ENCODE measurements at regions not wholly inside any gene's neighbourhood (a gene's known extent, or its start where the extent isn't known, plus 50 kb on each side); places are given as distances from the start of the nearest gene placed in this dataset.
"Not testable (repeated sequence)": the region's sequence is repeated elsewhere in the genome, so short reads cannot be mapped to it uniquely, and the experiment has no call there.

- CTCF ChIA-PET: no interaction called here
Measured at GRCh38 chr15:26061248-26061647, 198.1 kb upstream of the ATP10A start.

DNA sequence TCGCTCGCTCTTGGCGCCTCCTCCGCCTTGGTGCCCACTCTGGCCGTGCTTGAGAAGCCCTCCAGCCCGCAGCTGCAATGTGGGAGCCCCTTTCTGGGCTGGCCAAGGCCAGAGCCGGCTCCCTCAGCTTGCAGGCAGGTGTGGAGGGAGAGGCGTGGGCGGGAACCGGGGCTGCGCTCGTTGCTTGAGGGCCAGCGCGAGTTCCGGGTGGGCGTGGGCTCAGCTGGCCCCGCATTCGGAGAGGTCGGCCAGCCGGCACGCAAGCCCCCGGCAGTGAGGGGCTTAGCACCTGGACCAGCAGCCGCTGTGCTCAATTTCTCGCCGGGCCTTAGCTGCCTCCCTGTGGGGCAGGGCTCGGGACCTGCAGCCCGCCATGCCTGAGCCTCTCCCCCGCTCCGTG lies 193.6 kb upstream of the ATP10A start:
- H3K9me3 Mint-ChIP-seq (ENCODE audit: unreplicated experiment); H3K4me3 ChIP-seq (ENCODE audit: low read depth, low read length); H3K27me3 Mint-ChIP-seq (ENCODE audit: insufficient read depth, unreplicated experiment); H3K36me3 Mint-ChIP-seq (ENCODE audit: insufficient read depth, unreplicated experiment); DNase-seq; H3K36me3 ChIP-seq (ENCODE audit: control insufficient read depth, insufficient read depth, low read length); H3K4me1 ChIP-seq; H3K27ac Mint-ChIP-seq (ENCODE audit: unreplicated experiment); H3K9me3 ChIP-seq; intact Hi-C loops (cut with micrococcal nuclease; ENCODE audit: unreplicated experiment); POLR2A ChIA-PET; H3K4me3 Mint-ChIP-seq (ENCODE audit: unreplicated experiment); H3K27me3 ChIP-seq (replicated peaks; ENCODE audit: control insufficient read depth, insufficient read depth, low read length); CTCF ChIA-PET; BruUV-seq (replicated peaks); H3K4me1 Mint-ChIP-seq (ENCODE audit: low read depth, unreplicated experiment): not testable (repeated sequence)

More at GRCh38 chr15:26061248-26061647, 198.1 kb upstream of the ATP10A start:
- H3K4me3 Mint-ChIP-seq (ENCODE audit: unreplicated experiment): no peak overlapping the region
- intact Hi-C loops (cut with micrococcal nuclease; ENCODE audit: unreplicated experiment): no loop called here
- TF ChIP-seq CTCF (IDR thresholded peaks at IDR 0.05; ENCODE audit: insufficient read depth in 1 of 2, low read depth in 1 of 2, low read length in 1 of 2, severe bottlenecking in 1 of 2, unreplicated experiment in 1 of 2): no peak
- H3K36me3 Mint-ChIP-seq (ENCODE audit: insufficient read depth, unreplicated experiment): no peaks in the 10 kb centered on the region
- H3K4me1 Mint-ChIP-seq (ENCODE audit: low read depth, unreplicated experiment): no peaks in the 10 kb centered on the region
- BruUV-seq (replicated peaks): no TSS peak
- H3K4me3 ChIP-seq (ENCODE audit: low read depth, low read length): no peak overlapping the region
- no peaks in the 10 kb centered on the region for H3K27me3 Mint-ChIP-seq (ENCODE audit: insufficient read depth, unreplicated experiment)
- no peaks in the 10 kb centered on the region for H3K36me3 ChIP-seq (ENCODE audit: control insufficient read depth, insufficient read depth, low read length)
- no peaks in the 10 kb centered on the region for H3K27me3 ChIP-seq (replicated peaks; ENCODE audit: control insufficient read depth, insufficient read depth, low read length)
- H3K4me1 ChIP-seq: no peaks in the 10 kb centered on the region
- POLR2A ChIA-PET: no interaction called here
- H3K27ac Mint-ChIP-seq (ENCODE audit: unreplicated experiment): no peak overlapping the region
- no peak for DNase-seq
- H3K9me3 ChIP-seq: no peaks in the 10 kb centered on the region
- H3K9me3 Mint-ChIP-seq (ENCODE audit: unreplicated experiment): no peaks in the 10 kb centered on the region

GRCh38 chr15:26051761-26052675 lies 188.9 kb upstream of the ATP10A start:
- Histone ChIP-seq H3K4me1 (no peaks in the 10 kb centered on the region), H3K4me3 (ENCODE audit: low read depth, low read length) (no peak overlapping the region), H3K36me3 (ENCODE audit: control insufficient read depth, insufficient read depth, low read length) (no peaks in the 10 kb centered on the region), H3K27me3 (replicated peaks; ENCODE audit: control insufficient read depth, insufficient read depth, low read length) (no peaks in the 10 kb centered on the region), H3K9me3 (no peaks in the 10 kb centered on the region)
- Mint-ChIP-seq H3K4me1 (ENCODE audit: low read depth, unreplicated experiment) (no peaks in the 10 kb centered on the region), H3K27me3 (ENCODE audit: insufficient read depth, unreplicated experiment) (peaks cover 13% of the 10 kb centered on the region), H3K36me3 (ENCODE audit: insufficient read depth, unreplicated experiment) (no peaks in the 10 kb centered on the region), H3K27ac (ENCODE audit: unreplicated experiment) (no peak overlapping the region), H3K4me3 (ENCODE audit: unreplicated experiment) (no peak overlapping the region), H3K9me3 (ENCODE audit: unreplicated experiment) (no peaks in the 10 kb centered on the region)
- ChIA-PET CTCF (no interaction called here), POLR2A (no interaction called here)
- intact Hi-C loops (cut with micrococcal nuclease; ENCODE audit: unreplicated experiment): no loop called here
- no peak for TF ChIP-seq CTCF (IDR thresholded peaks at IDR 0.05; ENCODE audit: insufficient read depth in 1 of 2, low read depth in 1 of 2, low read length in 1 of 2, severe bottlenecking in 1 of 2, unreplicated experiment in 1 of 2)
- no TSS peak for BruUV-seq (replicated peaks)
- DNase-seq: no peak

All from Caco-2 (cell line).